WERI-Rb-1 (cell line): ENCODE measurements at regions not wholly inside any gene's neighbourhood (a gene's known extent, or its start where the extent isn't known, plus 50 kb on each side); places are given as distances from the start of the nearest gene placed in this dataset.

ENCODE experiments used
- DNase-seq: peaks from one replicate; pipeline ENCODE4 v3.0.0-alpha.2; 2020
- H3K27ac ChIP-seq: fragments of 250-450 bp; sonication (Bioruptor Pico); 2 replicates; pipeline ENCODE4 v1.5.1; 2020; ENCODE audit warnings: mild to moderate bottlenecking, moderate library complexity
- H3K27me3 ChIP-seq: fragments of 250-450 bp; sonication (Bioruptor Pico); 2 replicates; pipeline ENCODE4 v1.5.1; 2021; ENCODE audit warnings: mild to moderate bottlenecking, low read depth, moderate library complexity; ENCODE audit not compliant: insufficient read depth, severe bottlenecking
- H3K36me3 ChIP-seq: fragments of 250-450 bp; sonication (Bioruptor Pico); 2 replicates; pipeline ENCODE4 v1.5.1; 2020; ENCODE audit warnings: mild to moderate bottlenecking, moderate library complexity
- H3K4me3 ChIP-seq: 2 replicates; pipeline ENCODE4 v1.5.1; 2011; ENCODE audit warnings: low read depth, mild to moderate bottlenecking, control low read depth, low read length
- H3K9me3 ChIP-seq: fragments of 250-450 bp; sonication (Bioruptor Pico); 2 replicates; pipeline ENCODE4 v1.5.1; 2021; ENCODE audit warnings: mild to moderate bottlenecking, moderate library complexity; ENCODE audit not compliant: severe bottlenecking
- CTCF ChIP-seq: IDR thresholded peaks from 2 replicates; pipeline ENCODE4 v1.5.1; 2011; ENCODE audit warnings: low read depth, mild to moderate bottlenecking, control low read depth, inconsistent platforms, low read length

- Histone ChIP-seq H3K27me3 (no peaks in the 10 kb centered on the region), H3K36me3 (no peaks in the 10 kb centered on the region), H3K4me3 (no peak overlapping the region), H3K27ac (no peak overlapping the region), H3K9me3 (peaks cover 8% of the 10 kb centered on the region)
- peak; percentile 45 for TF ChIP-seq CTCF
- DNase-seq: peak; percentile 33
Observed at GRCh38 chr6:14620522-14620921, 502.9 kb downstream of the CD83 start.

- no peak for DNase-seq
- H3K27me3 ChIP-seq: no peaks in the 10 kb centered on the region
Observed at GRCh38 chr6:14621518-14621917, 503.9 kb downstream of the CD83 start.

GRCh38 chr6:14622085-14622484 is 504.5 kb downstream of the CD83 start:
- Histone ChIP-seq H3K36me3 (no peaks in the 10 kb centered on the region), H3K27me3 (no peaks in the 10 kb centered on the region), H3K27ac (no peak overlapping the region), H3K4me3 (no peak overlapping the region), H3K9me3 (no peaks in the 10 kb centered on the region)
- TF ChIP-seq CTCF: no peak
- no peak for DNase-seq

More at GRCh38 chr6:14621518-14621917, 503.9 kb downstream of the CD83 start:
- Histone ChIP-seq H3K4me3 (no peak overlapping the region), H3K9me3 (no peaks in the 10 kb centered on the region), H3K36me3 (no peaks in the 10 kb centered on the region), H3K27ac (no peak overlapping the region)
- TF ChIP-seq CTCF: no peak

GRCh38 chr6:14622909-14623505 is 505.4 kb downstream of the CD83 start:
- no peaks in the 10 kb centered on the region for H3K27me3 ChIP-seq
- no peaks in the 10 kb centered on the region for H3K36me3 ChIP-seq
- H3K4me3 ChIP-seq: no peak overlapping the region
- peaks cover 2% of the 10 kb centered on the region for H3K9me3 ChIP-seq
- no peak for TF ChIP-seq CTCF
- no peak for DNase-seq
- H3K27ac ChIP-seq: no peak overlapping the region

- H3K9me3 ChIP-seq: peaks cover 4% of the 10 kb centered on the region
- no peak overlapping the region for H3K4me3 ChIP-seq
- H3K36me3 ChIP-seq: no peaks in the 10 kb centered on the region
- no peak for DNase-seq
- no peak overlapping the region for H3K27ac ChIP-seq
- no peak for TF ChIP-seq CTCF
- no peaks in the 10 kb centered on the region for H3K27me3 ChIP-seq
Observed at GRCh38 chr6:14625173-14625895, 507.8 kb downstream of the CD83 start.
